ENCODE measurements at regions not wholly inside any gene's neighbourhood (a gene's known extent, or its start where the extent isn't known, plus 50 kb on each side); places are given as distances from the start of the nearest gene placed in this dataset.

DNA sequence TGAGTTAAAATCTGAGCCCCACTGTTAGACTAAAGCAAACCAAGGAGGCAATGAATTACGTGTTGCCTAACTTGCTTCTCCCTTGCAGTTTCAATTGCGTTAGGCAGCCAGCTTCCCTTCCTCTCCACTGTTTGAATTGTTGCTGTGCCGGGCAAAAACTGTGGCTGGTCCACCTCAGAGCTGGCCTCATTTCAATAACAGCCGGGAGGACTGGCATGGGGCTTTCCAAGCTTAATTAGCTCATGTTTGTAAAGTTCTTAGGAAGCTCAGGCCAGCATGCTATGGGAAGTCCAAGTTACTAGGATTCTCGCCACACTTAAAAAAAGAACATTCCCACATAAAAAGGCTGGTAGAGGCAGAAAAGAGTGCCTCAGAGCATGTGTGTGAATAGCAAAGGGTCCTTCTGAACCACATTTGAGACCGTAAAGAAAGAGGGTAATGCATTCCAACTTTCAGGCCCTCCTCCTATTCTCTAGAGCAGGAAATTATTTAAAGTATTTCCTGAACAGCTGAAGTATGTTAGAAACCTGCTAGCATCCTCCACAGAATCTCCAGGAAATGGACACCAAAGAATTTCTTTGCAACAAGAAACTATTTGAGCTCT is 79.0 kb upstream of the SMURF2 start (continued):
- TF ChIP-seq CTCF (conservative IDR thresholded peaks at IDR 0.05; ENCODE audit: low read depth in 2 of 2), result no peak
- TF ChIP-seq ZNF331 (CRISPR knock-in tag; IDR thresholded peaks at IDR 0.05; ENCODE audit: low read depth), result no peak
- TF ChIP-seq EZH2 (IDR thresholded peaks at IDR 0.05; ENCODE audit: low read depth, unreplicated experiment), result no peak

DNA sequence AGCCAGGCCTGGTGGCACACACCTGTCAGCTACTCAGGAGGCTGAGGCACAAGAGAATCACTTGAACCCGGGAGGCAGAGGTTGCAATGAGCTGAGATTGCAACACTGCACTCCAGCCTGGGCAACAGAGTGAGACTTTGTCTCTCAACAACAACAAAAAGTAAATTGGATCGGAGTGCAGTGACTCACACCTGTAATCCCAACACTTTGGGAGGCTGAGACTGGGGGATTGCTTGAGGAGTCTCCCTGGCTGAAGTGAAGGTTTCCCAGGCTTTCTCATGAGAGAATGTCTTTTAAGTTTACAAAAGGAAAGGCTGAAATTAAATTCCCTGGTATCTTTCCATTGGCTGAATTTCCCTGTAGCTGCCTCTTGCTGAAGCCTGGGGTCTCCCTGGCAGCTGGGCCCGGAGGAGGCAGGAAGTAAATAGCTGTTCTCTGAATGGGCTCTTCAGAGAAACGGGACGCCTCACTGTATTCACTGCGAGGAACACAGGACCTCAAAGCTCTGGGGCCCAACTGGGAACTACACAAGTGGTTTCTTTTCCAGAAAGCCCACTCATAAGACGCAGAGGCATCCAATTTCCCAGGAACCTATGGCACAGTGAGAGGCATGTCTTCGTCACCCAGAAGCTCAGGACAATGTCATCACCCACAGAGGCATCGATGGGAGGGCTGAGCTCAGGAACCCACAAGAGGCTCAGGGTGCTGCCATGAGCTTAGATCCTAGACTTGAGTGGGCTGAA is 77.4 kb upstream of the SMURF2 start:
- H4K20me1 ChIP-seq (replicated peaks; ENCODE audit: insufficient read depth), result no peaks in the 10 kb centered on the region
- no peaks in the 10 kb centered on the region for H3K9me2 ChIP-seq (ENCODE audit: insufficient read depth)
- no peak overlapping the region for H3K4me2 ChIP-seq
- peak overlapping the region; percentile 57 for H2AFZ ChIP-seq
- Mint-ChIP-seq H3K27me3 (ENCODE audit: insufficient read depth, low read depth, poor library complexity) (peaks cover 3% of the 10 kb centered on the region), H3K9me3 (no peaks in the 10 kb centered on the region), H3K4me3 (no peak overlapping the region), H3K36me3 (ENCODE audit: low read depth) (no peaks in the 10 kb centered on the region), H3K4me1 (peaks cover 11% of the 10 kb centered on the region), H3K27ac (peak overlapping the region; percentile 44; the same call in 1 of the 2 replicates)
- no peaks in the 10 kb centered on the region for H3K79me2 ChIP-seq (replicated peaks; ENCODE audit: insufficient read depth)
- DNase-seq (ENCODE audit: low spot score) (peak; percentile 55), ATAC-seq (peak; percentile 59)
- 0 out of 2 replicates have a peak, but pooled peaks cover 3% of the 10 kb centered on the region for H3K4me1 ChIP-seq (ENCODE audit: insufficient read depth)
- H3F3A ChIP-seq (replicated peaks; ENCODE audit: low read depth), result no peaks in the 10 kb centered on the region
- H3K4me3 ChIP-seq, result no peak overlapping the region
- H3K27me3 ChIP-seq (ENCODE audit: insufficient read depth), result no peaks in the 10 kb centered on the region
- no peaks in the 10 kb centered on the region for H3K36me3 ChIP-seq (ENCODE audit: insufficient read depth)
- H3K27ac ChIP-seq (ENCODE audit: low read depth), result no peak overlapping the region; the same call in 1 of the 2 replicates
- TF ChIP-seq POLR2AphosphoS5 (IDR thresholded peaks at IDR 0.05; ENCODE audit: low read depth), result no peak
- TF ChIP-seq JUNB (IDR thresholded peaks at IDR 0.05; ENCODE audit: unreplicated experiment), result no peak
- TF ChIP-seq CTCF (conservative IDR thresholded peaks at IDR 0.05; ENCODE audit: low read depth in 2 of 2), result no peak
- TF ChIP-seq EZH2 (IDR thresholded peaks at IDR 0.05; ENCODE audit: low read depth, unreplicated experiment), result no peak
- no peak for TF ChIP-seq NANOG (IDR thresholded peaks at IDR 0.05; ENCODE audit: borderline replicate concordance)
- no peak for TF ChIP-seq STAT1 (IDR thresholded peaks at IDR 0.05; ENCODE audit: unreplicated experiment)
- TF ChIP-seq, protein P1, sequence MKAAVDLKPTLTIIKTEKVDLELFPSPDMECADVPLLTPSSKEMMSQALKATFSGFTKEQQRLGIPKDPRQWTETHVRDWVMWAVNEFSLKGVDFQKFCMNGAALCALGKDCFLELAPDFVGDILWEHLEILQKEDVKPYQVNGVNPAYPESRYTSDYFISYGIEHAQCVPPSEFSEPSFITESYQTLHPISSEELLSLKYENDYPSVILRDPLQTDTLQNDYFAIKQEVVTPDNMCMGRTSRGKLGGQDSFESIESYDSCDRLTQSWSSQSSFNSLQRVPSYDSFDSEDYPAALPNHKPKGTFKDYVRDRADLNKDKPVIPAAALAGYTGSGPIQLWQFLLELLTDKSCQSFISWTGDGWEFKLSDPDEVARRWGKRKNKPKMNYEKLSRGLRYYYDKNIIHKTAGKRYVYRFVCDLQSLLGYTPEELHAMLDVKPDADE (IDR thresholded peaks at IDR 0.05), result no peak
- TF ChIP-seq, protein P2, sequence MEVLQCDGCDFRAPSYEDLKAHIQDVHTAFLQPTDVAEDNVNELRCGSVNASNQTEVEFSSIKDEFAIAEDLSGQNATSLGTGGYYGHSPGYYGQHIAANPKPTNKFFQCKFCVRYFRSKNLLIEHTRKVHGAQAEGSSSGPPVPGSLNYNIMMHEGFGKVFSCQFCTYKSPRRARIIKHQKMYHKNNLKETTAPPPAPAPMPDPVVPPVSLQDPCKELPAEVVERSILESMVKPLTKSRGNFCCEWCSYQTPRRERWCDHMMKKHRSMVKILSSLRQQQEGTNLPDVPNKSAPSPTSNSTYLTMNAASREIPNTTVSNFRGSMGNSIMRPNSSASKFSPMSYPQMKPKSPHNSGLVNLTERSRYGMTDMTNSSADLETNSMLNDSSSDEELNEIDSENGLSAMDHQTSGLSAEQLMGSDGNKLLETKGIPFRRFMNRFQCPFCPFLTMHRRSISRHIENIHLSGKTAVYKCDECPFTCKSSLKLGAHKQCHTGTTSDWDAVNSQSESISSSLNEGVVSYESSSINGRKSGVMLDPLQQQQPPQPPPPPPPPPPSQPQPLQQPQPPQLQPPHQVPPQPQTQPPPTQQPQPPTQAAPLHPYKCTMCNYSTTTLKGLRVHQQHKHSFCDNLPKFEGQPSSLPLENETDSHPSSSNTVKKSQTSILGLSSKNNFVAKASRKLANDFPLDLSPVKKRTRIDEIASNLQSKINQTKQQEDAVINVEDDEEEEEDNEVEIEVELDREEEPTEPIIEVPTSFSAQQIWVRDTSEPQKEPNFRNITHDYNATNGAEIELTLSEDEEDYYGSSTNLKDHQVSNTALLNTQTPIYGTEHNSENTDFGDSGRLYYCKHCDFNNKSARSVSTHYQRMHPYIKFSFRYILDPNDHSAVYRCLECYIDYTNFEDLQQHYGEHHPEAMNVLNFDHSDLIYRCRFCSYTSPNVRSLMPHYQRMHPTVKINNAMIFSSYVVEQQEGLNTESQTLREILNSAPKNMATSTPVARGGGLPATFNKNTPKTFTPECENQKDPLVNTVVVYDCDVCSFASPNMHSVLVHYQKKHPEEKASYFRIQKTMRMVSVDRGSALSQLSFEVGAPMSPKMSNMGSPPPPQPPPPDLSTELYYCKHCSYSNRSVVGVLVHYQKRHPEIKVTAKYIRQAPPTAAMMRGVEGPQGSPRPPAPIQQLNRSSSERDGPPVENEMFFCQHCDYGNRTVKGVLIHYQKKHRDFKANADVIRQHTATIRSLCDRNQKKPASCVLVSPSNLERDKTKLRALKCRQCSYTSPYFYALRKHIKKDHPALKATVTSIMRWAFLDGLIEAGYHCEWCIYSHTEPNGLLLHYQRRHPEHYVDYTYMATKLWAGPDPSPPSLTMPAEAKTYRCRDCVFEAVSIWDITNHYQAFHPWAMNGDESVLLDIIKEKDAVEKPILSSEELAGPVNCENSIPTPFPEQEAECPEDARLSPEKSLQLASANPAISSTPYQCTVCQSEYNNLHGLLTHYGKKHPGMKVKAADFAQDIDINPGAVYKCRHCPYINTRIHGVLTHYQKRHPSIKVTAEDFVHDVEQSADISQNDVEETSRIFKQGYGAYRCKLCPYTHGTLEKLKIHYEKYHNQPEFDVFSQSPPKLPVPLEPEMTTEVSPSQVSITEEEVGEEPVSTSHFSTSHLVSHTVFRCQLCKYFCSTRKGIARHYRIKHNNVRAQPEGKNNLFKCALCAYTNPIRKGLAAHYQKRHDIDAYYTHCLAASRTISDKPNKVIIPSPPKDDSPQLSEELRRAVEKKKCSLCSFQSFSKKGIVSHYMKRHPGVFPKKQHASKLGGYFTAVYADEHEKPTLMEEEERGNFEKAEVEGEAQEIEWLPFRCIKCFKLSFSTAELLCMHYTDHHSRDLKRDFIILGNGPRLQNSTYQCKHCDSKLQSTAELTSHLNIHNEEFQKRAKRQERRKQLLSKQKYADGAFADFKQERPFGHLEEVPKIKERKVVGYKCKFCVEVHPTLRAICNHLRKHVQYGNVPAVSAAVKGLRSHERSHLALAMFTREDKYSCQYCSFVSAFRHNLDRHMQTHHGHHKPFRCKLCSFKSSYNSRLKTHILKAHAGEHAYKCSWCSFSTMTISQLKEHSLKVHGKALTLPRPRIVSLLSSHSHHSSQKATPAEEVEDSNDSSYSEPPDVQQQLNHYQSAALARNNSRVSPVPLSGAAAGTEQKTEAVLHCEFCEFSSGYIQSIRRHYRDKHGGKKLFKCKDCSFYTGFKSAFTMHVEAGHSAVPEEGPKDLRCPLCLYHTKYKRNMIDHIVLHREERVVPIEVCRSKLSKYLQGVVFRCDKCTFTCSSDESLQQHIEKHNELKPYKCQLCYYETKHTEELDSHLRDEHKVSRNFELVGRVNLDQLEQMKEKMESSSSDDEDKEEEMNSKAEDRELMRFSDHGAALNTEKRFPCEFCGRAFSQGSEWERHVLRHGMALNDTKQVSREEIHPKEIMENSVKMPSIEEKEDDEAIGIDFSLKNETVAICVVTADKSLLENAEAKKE (CRISPR knock-in tag; IDR thresholded peaks at IDR 0.05), result no peak
- TF ChIP-seq ZNF331 (CRISPR knock-in tag; IDR thresholded peaks at IDR 0.05; ENCODE audit: low read depth), result no peak
- TF ChIP-seq CREB1 (CRISPR knock-in tag; IDR thresholded peaks at IDR 0.05; ENCODE audit: low read depth), result no peak
- no peak for TF ChIP-seq EZH2phosphoT487 (IDR thresholded peaks at IDR 0.05; ENCODE audit: unreplicated experiment)
- no peak for TF ChIP-seq ZNF114 (CRISPR knock-in tag; IDR thresholded peaks at IDR 0.05)

Data from GM23338 (cell line).